ENCODE measurements at regions not wholly inside any gene's neighbourhood (a gene's known extent, or its start where the extent isn't known, plus 50 kb on each side); places are given as distances from the start of the nearest gene placed in this dataset.

GRCh38 chr4:81606801-81607501 is 135.2 kb upstream of the RASGEF1B start:
- no peak overlapping the region for H3K27ac ChIP-seq
- TF ChIP-seq ZFX (IDR thresholded peaks at IDR 0.05; ENCODE audit: borderline replicate concordance) (no peak), CTCF (IDR thresholded peaks at IDR 0.05) (no peak)

GRCh38 chr4:81606166-81606565 is 134.5 kb upstream of the RASGEF1B start:
- no peak overlapping the region for H3K27ac ChIP-seq
- TF ChIP-seq ZFX (IDR thresholded peaks at IDR 0.05; ENCODE audit: borderline replicate concordance) (no peak), CTCF (IDR thresholded peaks at IDR 0.05) (no peak)

GRCh38 chr4:81605271-81605670 is 133.6 kb upstream of the RASGEF1B start:
- TF ChIP-seq ZFX (IDR thresholded peaks at IDR 0.05; ENCODE audit: borderline replicate concordance): no peak
- no peak overlapping the region for H3K27ac ChIP-seq

- TF ChIP-seq CTCF (IDR thresholded peaks at IDR 0.05): no peak
- TF ChIP-seq ZFX (IDR thresholded peaks at IDR 0.05; ENCODE audit: borderline replicate concordance): no peak
- H3K27ac ChIP-seq: no peak overlapping the region
These were observed 133.0 kb upstream of the RASGEF1B start for GRCh38 chr4:81604683-81605218.

GRCh38 chr4:81602854-81603253 is 131.1 kb upstream of the RASGEF1B start:
- no peak for TF ChIP-seq CTCF (IDR thresholded peaks at IDR 0.05)
- no peak for TF ChIP-seq ZFX (IDR thresholded peaks at IDR 0.05; ENCODE audit: borderline replicate concordance)

GRCh38 chr4:81601358-81601694 is 129.6 kb upstream of the RASGEF1B start:
- TF ChIP-seq CTCF (IDR thresholded peaks at IDR 0.05) (no peak), ZFX (IDR thresholded peaks at IDR 0.05; ENCODE audit: borderline replicate concordance) (no peak)
- no peak overlapping the region for H3K27ac ChIP-seq

More at GRCh38 chr4:81602854-81603253, 131.1 kb upstream of the RASGEF1B start:
- H3K27ac ChIP-seq: no peak overlapping the region

- TF ChIP-seq CTCF (IDR thresholded peaks at IDR 0.05) (no peak), ZFX (IDR thresholded peaks at IDR 0.05; ENCODE audit: borderline replicate concordance) (no peak)
- no peak overlapping the region for H3K27ac ChIP-seq
These were observed 129.0 kb upstream of the RASGEF1B start for GRCh38 chr4:81600520-81601357.

Data from 22Rv1 (cell line).